ENCODE measurements at regions not wholly inside any gene's neighbourhood (a gene's known extent, or its start where the extent isn't known, plus 50 kb on each side); places are given as distances from the start of the nearest gene placed in this dataset.

GRCh38 chr6:106764353-106764980, 135.1 kb downstream of the QRSL1 start:
- TF ChIP-seq SMC3 (conservative IDR thresholded peaks at IDR 0.05; ENCODE audit: poor library complexity) (no peak), RAD21 (conservative IDR thresholded peaks at IDR 0.05) (no peak), CTCF (IDR thresholded peaks at IDR 0.05; ENCODE audit: poor library complexity, severe bottlenecking) (no peak), EZH2 (IDR thresholded peaks at IDR 0.05; ENCODE audit: borderline replicate concordance, insufficient read depth, low read length, poor library complexity, severe bottlenecking) (no peak), MXI1 (conservative IDR thresholded peaks at IDR 0.05; ENCODE audit: poor library complexity, severe bottlenecking) (no peak), POLR2AphosphoS5 (IDR thresholded peaks at IDR 0.05) (no peak), TAF1 (IDR thresholded peaks at IDR 0.05; ENCODE audit: low read depth) (no peak)

Data from neural cell (in vitro differentiated cells).